AG10803 (cell line): ENCODE measurements at regions not wholly inside any gene's neighbourhood (a gene's known extent, or its start where the extent isn't known, plus 50 kb on each side); places are given as distances from the start of the nearest gene placed in this dataset.

Experiments
- DNase-seq: peaks from one replicate; pipeline ENCODE4 v3.0.0; 2010; ENCODE audit warnings: low read depth
- H3K4me3 ChIP-seq: 2 replicates; pipeline ENCODE4 v1.5.1; 2011; ENCODE audit warnings: mild to moderate bottlenecking, low read length, control low read depth
- TF ChIP-seq, protein P1 (sequence below): conservative IDR thresholded peaks from 2 replicates; pipeline ENCODE4 v1.5.1; 2011; ENCODE audit warnings: mild to moderate bottlenecking, low read length, control low read depth, inconsistent platforms

GRCh38 chr6:12504325-12504966 lies 212.1 kb upstream of the PHACTR1 start:
- TF ChIP-seq, protein P1, sequence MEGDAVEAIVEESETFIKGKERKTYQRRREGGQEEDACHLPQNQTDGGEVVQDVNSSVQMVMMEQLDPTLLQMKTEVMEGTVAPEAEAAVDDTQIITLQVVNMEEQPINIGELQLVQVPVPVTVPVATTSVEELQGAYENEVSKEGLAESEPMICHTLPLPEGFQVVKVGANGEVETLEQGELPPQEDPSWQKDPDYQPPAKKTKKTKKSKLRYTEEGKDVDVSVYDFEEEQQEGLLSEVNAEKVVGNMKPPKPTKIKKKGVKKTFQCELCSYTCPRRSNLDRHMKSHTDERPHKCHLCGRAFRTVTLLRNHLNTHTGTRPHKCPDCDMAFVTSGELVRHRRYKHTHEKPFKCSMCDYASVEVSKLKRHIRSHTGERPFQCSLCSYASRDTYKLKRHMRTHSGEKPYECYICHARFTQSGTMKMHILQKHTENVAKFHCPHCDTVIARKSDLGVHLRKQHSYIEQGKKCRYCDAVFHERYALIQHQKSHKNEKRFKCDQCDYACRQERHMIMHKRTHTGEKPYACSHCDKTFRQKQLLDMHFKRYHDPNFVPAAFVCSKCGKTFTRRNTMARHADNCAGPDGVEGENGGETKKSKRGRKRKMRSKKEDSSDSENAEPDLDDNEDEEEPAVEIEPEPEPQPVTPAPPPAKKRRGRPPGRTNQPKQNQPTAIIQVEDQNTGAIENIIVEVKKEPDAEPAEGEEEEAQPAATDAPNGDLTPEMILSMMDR, result peak; percentile 54
- H3K4me3 ChIP-seq, result no peak overlapping the region
- DNase-seq, result no peak

DNA sequence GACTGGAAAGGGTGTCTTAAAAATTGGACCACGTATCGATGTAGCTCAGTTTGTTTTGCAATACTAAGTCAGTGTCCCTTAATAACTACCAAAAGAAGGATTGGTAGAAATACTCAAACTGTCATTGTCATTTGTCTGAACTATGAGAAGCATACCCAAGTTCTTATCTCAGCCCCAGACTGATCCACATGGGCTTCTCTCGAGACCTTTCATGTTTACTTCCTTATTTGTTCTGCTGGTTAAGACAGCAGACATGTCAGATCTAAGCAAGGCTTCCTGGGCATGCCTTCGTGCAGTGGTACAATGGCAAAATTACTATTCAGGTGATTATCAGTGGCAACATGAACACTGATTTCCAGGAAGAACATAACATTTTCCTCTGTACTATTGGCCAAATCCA lies 211.1 kb upstream of the PHACTR1 start:
- no peak for DNase-seq
- TF ChIP-seq, protein P1, result no peak
- H3K4me3 ChIP-seq, result no peak overlapping the region

GRCh38 chr6:12506159-12506558 lies 210.4 kb upstream of the PHACTR1 start:
- no peak for DNase-seq
- no peak overlapping the region for H3K4me3 ChIP-seq
- TF ChIP-seq, protein P1, result no peak

GRCh38 chr6:12507636-12508035 lies 208.9 kb upstream of the PHACTR1 start:
- no peak for DNase-seq
- TF ChIP-seq, protein P1, result no peak

DNA sequence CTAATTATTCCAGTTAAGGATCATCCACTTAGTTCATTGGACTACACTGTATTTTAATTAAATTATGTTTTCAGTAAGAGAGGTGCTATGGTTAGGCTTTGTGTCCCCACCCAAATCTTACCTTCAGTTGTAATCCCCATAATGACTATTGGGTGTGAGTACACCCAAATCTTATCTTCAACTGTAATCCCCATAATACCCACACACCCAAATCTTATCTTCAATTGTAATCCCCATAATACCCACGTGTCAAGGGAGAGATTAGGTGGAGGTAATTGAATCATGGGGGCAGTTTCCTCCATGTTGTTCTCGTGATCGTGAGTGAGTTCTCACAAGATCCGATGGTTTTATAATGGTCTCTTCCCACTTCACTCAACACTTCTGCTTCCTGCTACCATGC lies 208.0 kb upstream of the PHACTR1 start:
- H3K4me3 ChIP-seq, result no peak overlapping the region
- DNase-seq, result no peak
- TF ChIP-seq, protein P1, result no peak

More at GRCh38 chr6:12507636-12508035, 208.9 kb upstream of the PHACTR1 start:
- H3K4me3 ChIP-seq, result no peak overlapping the region

DNA sequence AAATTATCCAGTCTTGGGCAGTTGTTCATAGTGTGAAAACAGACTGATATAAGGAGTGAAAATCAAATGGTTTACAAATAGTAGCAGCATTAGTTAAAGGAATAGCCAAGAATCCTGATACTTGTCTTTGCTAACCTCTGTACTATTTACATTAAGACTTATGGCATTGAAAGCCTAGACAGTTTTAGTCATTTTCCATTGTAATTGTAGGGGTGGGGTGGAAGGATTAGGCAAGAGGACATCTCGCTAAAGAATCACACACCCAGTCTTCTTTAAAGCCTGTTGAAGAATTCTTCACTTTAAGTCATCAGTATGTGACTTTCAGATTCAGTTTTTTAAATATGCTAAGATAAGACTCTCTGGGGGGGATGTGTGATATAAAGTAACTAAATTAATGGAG lies 207.5 kb upstream of the PHACTR1 start:
- TF ChIP-seq, protein P1, result no peak
- H3K4me3 ChIP-seq, result no peak overlapping the region
- DNase-seq, result no peak

DNA sequence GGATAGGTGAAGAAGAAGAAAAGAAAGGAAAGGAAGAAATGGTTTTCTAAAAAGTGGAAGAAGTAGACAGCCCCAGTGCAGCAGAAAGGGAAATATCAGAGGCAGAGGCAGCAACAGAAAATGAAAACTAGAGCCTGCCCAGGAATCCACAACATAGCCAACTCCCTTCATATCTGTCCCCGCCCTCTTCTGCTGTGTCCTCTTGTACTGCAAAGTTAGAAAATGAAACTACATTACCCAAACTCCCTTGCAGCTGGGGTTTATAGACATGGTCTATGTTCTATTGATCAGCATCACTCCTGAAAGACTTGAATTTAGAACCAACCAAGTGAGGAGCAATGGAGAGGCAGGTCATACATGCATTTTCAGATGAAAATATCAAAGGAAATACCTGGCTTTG lies 200.5 kb upstream of the PHACTR1 start:
- TF ChIP-seq, protein P1, result no peak
- DNase-seq, result peak; percentile 43
- no peak overlapping the region for H3K4me3 ChIP-seq
